ENCODE measurements at regions not wholly inside any gene's neighbourhood (a gene's known extent, or its start where the extent isn't known, plus 50 kb on each side); places are given as distances from the start of the nearest gene placed in this dataset.
A peak's percentile ranks its signal among the peaks of the same experiment; 100 is the strongest.

GRCh38 chr2:188023035-188023434 lies 268.6 kb upstream of the GULP1 start:
- H3K36me3 Mint-ChIP-seq (ENCODE audit: low read depth), result peaks cover 55% of the 10 kb centered on the region
- H3K4me3 Mint-ChIP-seq, result no peak overlapping the region
- no peak overlapping the region for H3K27ac Mint-ChIP-seq
- no peak for TF ChIP-seq CTCF (conservative IDR thresholded peaks at IDR 0.05)
- Histone ChIP-seq H3K36me3 (ENCODE audit: control insufficient read depth, insufficient read depth, low read length) (peaks cover 6% of the 10 kb centered on the region), H3K4me1 (ENCODE audit: control insufficient read depth, insufficient read depth, low read length) (no peaks in the 10 kb centered on the region), H3K9me3 (ENCODE audit: control insufficient read depth, low read length) (peaks cover 57% of the 10 kb centered on the region), H3K27ac (ENCODE audit: low read depth, low read length) (no peak overlapping the region), H3K4me3 (ENCODE audit: low read length) (no peak overlapping the region), H3K9ac (ENCODE audit: extremely low read depth, low read length, poor library complexity, severe bottlenecking) (no peak overlapping the region), H3K27me3 (ENCODE audit: control insufficient read depth, insufficient read depth, low read length, poor library complexity, severe bottlenecking) (no peaks in the 10 kb centered on the region)
- no peak for DNase-seq
- peaks cover 62% of the 10 kb centered on the region for H3K9me3 Mint-ChIP-seq
- no peaks in the 10 kb centered on the region for H3K27me3 Mint-ChIP-seq (ENCODE audit: insufficient read depth)
- H3K4me1 Mint-ChIP-seq, result peaks cover 17% of the 10 kb centered on the region
- 100% methylated on average over 1 of the region's 1 CpG; no CpG with 5 or more reads in 1 of the 2 experiments for WGBS, 2 experiments (ENCODE audit: insufficient coverage in 1 of 2, insufficient read length in 1 of 2)

- H3K4me1 Mint-ChIP-seq, result peaks cover 29% of the 10 kb centered on the region
- H3K9me3 Mint-ChIP-seq, result peaks cover 47% of the 10 kb centered on the region
- H3K27ac ChIP-seq (ENCODE audit: low read depth, low read length), result no peak overlapping the region
- H3K4me1 ChIP-seq (ENCODE audit: control insufficient read depth, insufficient read depth, low read length), result peaks cover 3% of the 10 kb centered on the region
- peaks cover 42% of the 10 kb centered on the region for H3K36me3 Mint-ChIP-seq (ENCODE audit: low read depth)
- no peak for DNase-seq
- H3K27ac Mint-ChIP-seq, result no peak overlapping the region
- peaks cover 6% of the 10 kb centered on the region for H3K36me3 ChIP-seq (ENCODE audit: control insufficient read depth, insufficient read depth, low read length)
- H3K4me3 Mint-ChIP-seq, result no peak overlapping the region
- no peak overlapping the region for H3K9ac ChIP-seq (ENCODE audit: extremely low read depth, low read length, poor library complexity, severe bottlenecking)
- no CpG with 5 or more reads among the region's 1 CpG for WGBS, 2 experiments (ENCODE audit: insufficient coverage in 1 of 2, insufficient read length in 1 of 2)
- no peaks in the 10 kb centered on the region for H3K27me3 ChIP-seq (ENCODE audit: control insufficient read depth, insufficient read depth, low read length, poor library complexity, severe bottlenecking)
- H3K4me3 ChIP-seq (ENCODE audit: low read length), result no peak overlapping the region
- no peaks in the 10 kb centered on the region for H3K27me3 Mint-ChIP-seq (ENCODE audit: insufficient read depth)
- H3K9me3 ChIP-seq (ENCODE audit: control insufficient read depth, low read length), result peaks cover 48% of the 10 kb centered on the region
- no peak for TF ChIP-seq CTCF (conservative IDR thresholded peaks at IDR 0.05)
These were observed 266.9 kb upstream of the GULP1 start for GRCh38 chr2:188024811-188025210.

- no peaks in the 10 kb centered on the region for H3K36me3 ChIP-seq (ENCODE audit: control insufficient read depth, insufficient read depth, low read length)
- TF ChIP-seq CTCF (conservative IDR thresholded peaks at IDR 0.05), result no peak
- no peaks in the 10 kb centered on the region for H3K27me3 ChIP-seq (ENCODE audit: control insufficient read depth, insufficient read depth, low read length, poor library complexity, severe bottlenecking)
- peak; percentile 66 for DNase-seq
- peaks cover 19% of the 10 kb centered on the region for H3K36me3 Mint-ChIP-seq (ENCODE audit: low read depth)
- H3K4me1 Mint-ChIP-seq, result peaks cover 55% of the 10 kb centered on the region
- H3K4me1 ChIP-seq (ENCODE audit: control insufficient read depth, insufficient read depth, low read length), result peaks cover 7% of the 10 kb centered on the region
- peak overlapping the region; percentile 81 for H3K27ac Mint-ChIP-seq
- H3K27me3 Mint-ChIP-seq (ENCODE audit: insufficient read depth), result no peaks in the 10 kb centered on the region
- 85 to 86% methylated on average over 3 to 4 of the region's 4 CpGs for WGBS, 2 experiments (ENCODE audit: insufficient coverage in 1 of 2, insufficient read length in 1 of 2)
- no peak overlapping the region for H3K9ac ChIP-seq (ENCODE audit: extremely low read depth, low read length, poor library complexity, severe bottlenecking)
- H3K9me3 Mint-ChIP-seq, result peaks cover 25% of the 10 kb centered on the region
- no peak overlapping the region for H3K4me3 Mint-ChIP-seq
- H3K27ac ChIP-seq (ENCODE audit: low read depth, low read length), result no peak overlapping the region
- peaks cover 24% of the 10 kb centered on the region for H3K9me3 ChIP-seq (ENCODE audit: control insufficient read depth, low read length)
- H3K4me3 ChIP-seq (ENCODE audit: low read length), result no peak overlapping the region
These were observed 262.9 kb upstream of the GULP1 start for GRCh38 chr2:188028739-188029138.

Data from endodermal cell (in vitro differentiated cells).